ENCODE measurements at regions not wholly inside any gene's neighbourhood (a gene's known extent, or its start where the extent isn't known, plus 50 kb on each side); places are given as distances from the start of the nearest gene placed in this dataset.

- H3K4me1 ChIP-seq (ENCODE audit: control insufficient read depth, insufficient read depth, low read length) = no peaks in the 10 kb centered on the region
- no peaks in the 10 kb centered on the region for H3K9me3 ChIP-seq (ENCODE audit: control insufficient read depth in 2 of 2, low read length in 2 of 2)
- no peak overlapping the region for H3K9ac ChIP-seq (ENCODE audit: low read length in 2 of 2)
- no peak overlapping the region for H3K4me3 ChIP-seq (ENCODE audit: low read length in 2 of 2)
- H3K27me3 ChIP-seq (ENCODE audit: control insufficient read depth in 1 of 2, insufficient read depth in 2 of 2, low read length in 2 of 2) = no peaks in the 10 kb centered on the region
- H3K36me3 ChIP-seq (ENCODE audit: control insufficient read depth in 2 of 2, insufficient read depth in 2 of 2, low read length in 2 of 2) = no peaks in the 10 kb centered on the region
- no peak overlapping the region for H3K27ac ChIP-seq (ENCODE audit: low read length)
Observed at GRCh38 chr9:20178197-20178596, 389.4 kb upstream of the SLC24A2 start.

- Histone ChIP-seq H3K27me3 (ENCODE audit: control insufficient read depth in 1 of 2, insufficient read depth in 2 of 2, low read length in 2 of 2) (no peaks in the 10 kb centered on the region), H3K27ac (ENCODE audit: low read length) (no peak overlapping the region), H3K4me1 (ENCODE audit: control insufficient read depth, insufficient read depth, low read length) (no peaks in the 10 kb centered on the region), H3K4me3 (ENCODE audit: low read length in 2 of 2) (no peak overlapping the region), H3K9me3 (ENCODE audit: control insufficient read depth in 2 of 2, low read length in 2 of 2) (peaks cover 8 to 10% of the 10 kb centered on the region in 2 donors), H3K9ac (ENCODE audit: low read length in 2 of 2) (no peak overlapping the region), H3K36me3 (ENCODE audit: control insufficient read depth in 2 of 2, insufficient read depth in 2 of 2, low read length in 2 of 2) (no peaks in the 10 kb centered on the region)
Observed at GRCh38 chr9:20170122-20170521, 381.3 kb upstream of the SLC24A2 start.

GRCh38 chr9:20152151-20152725 lies 363.4 kb upstream of the SLC24A2 start:
- Histone ChIP-seq H3K9me3 (ENCODE audit: control insufficient read depth in 2 of 2, low read length in 2 of 2) (no peaks in the 10 kb centered on the region), H3K9ac (ENCODE audit: low read length in 2 of 2) (no peak overlapping the region), H3K4me3 (ENCODE audit: low read length in 2 of 2) (no peak overlapping the region), H3K4me1 (ENCODE audit: control insufficient read depth, insufficient read depth, low read length) (no peaks in the 10 kb centered on the region), H3K36me3 (ENCODE audit: control insufficient read depth in 2 of 2, insufficient read depth in 2 of 2, low read length in 2 of 2) (no peaks in the 10 kb centered on the region), H3K27me3 (ENCODE audit: control insufficient read depth in 1 of 2, insufficient read depth in 2 of 2, low read length in 2 of 2) (no peaks in the 10 kb centered on the region), H3K27ac (ENCODE audit: low read length) (no peak overlapping the region)

- Histone ChIP-seq H3K27ac (ENCODE audit: low read length) (no peak overlapping the region), H3K9ac (ENCODE audit: low read length in 2 of 2) (no peak overlapping the region), H3K27me3 (ENCODE audit: control insufficient read depth in 1 of 2, insufficient read depth in 2 of 2, low read length in 2 of 2) (no peaks in the 10 kb centered on the region), H3K4me3 (ENCODE audit: low read length in 2 of 2) (no peak overlapping the region), H3K36me3 (ENCODE audit: control insufficient read depth in 2 of 2, insufficient read depth in 2 of 2, low read length in 2 of 2) (no peaks in the 10 kb centered on the region), H3K4me1 (ENCODE audit: control insufficient read depth, insufficient read depth, low read length) (no peaks in the 10 kb centered on the region), H3K9me3 (ENCODE audit: control insufficient read depth in 2 of 2, low read length in 2 of 2) (no peaks in the 10 kb centered on the region)
Observed at GRCh38 chr9:20148416-20148815, 359.6 kb upstream of the SLC24A2 start.

- no peak overlapping the region for H3K9ac ChIP-seq (ENCODE audit: low read length in 2 of 2)
- H3K4me3 ChIP-seq (ENCODE audit: low read length in 2 of 2) = peak overlapping the region; percentile 16 to 27
- H3K4me1 ChIP-seq (ENCODE audit: control insufficient read depth, insufficient read depth, low read length) = no peaks in the 10 kb centered on the region
- no peaks in the 10 kb centered on the region for H3K27me3 ChIP-seq (ENCODE audit: control insufficient read depth in 1 of 2, insufficient read depth in 2 of 2, low read length in 2 of 2)
- no peak overlapping the region for H3K27ac ChIP-seq (ENCODE audit: low read length)
- H3K9me3 ChIP-seq (ENCODE audit: control insufficient read depth in 2 of 2, low read length in 2 of 2) = no peaks in the 10 kb centered on the region
- no peaks in the 10 kb centered on the region for H3K36me3 ChIP-seq (ENCODE audit: control insufficient read depth in 2 of 2, insufficient read depth in 2 of 2, low read length in 2 of 2)
Observed at GRCh38 chr9:20144197-20144596, 355.4 kb upstream of the SLC24A2 start.

GRCh38 chr9:20139763-20140290 lies 351.0 kb upstream of the SLC24A2 start:
- no peaks in the 10 kb centered on the region for H3K27me3 ChIP-seq (ENCODE audit: control insufficient read depth in 1 of 2, insufficient read depth in 2 of 2, low read length in 2 of 2)
- no peaks in the 10 kb centered on the region for H3K4me1 ChIP-seq (ENCODE audit: control insufficient read depth, insufficient read depth, low read length)
- H3K9me3 ChIP-seq (ENCODE audit: control insufficient read depth in 2 of 2, low read length in 2 of 2) = no peaks in the 10 kb centered on the region
- no peak overlapping the region for H3K4me3 ChIP-seq (ENCODE audit: low read length in 2 of 2)
- no peak overlapping the region for H3K9ac ChIP-seq (ENCODE audit: low read length in 2 of 2)
- H3K27ac ChIP-seq (ENCODE audit: low read length) = no peak overlapping the region
- no peaks in the 10 kb centered on the region for H3K36me3 ChIP-seq (ENCODE audit: control insufficient read depth in 2 of 2, insufficient read depth in 2 of 2, low read length in 2 of 2)

GRCh38 chr9:20138841-20139240 lies 350.0 kb upstream of the SLC24A2 start:
- no peaks in the 10 kb centered on the region for H3K9me3 ChIP-seq (ENCODE audit: control insufficient read depth in 2 of 2, low read length in 2 of 2)
- H3K4me3 ChIP-seq (ENCODE audit: low read length in 2 of 2) = no peak overlapping the region
- H3K4me1 ChIP-seq (ENCODE audit: control insufficient read depth, insufficient read depth, low read length) = no peaks in the 10 kb centered on the region
- H3K9ac ChIP-seq (ENCODE audit: low read length in 2 of 2) = no peak overlapping the region
- no peak overlapping the region for H3K27ac ChIP-seq (ENCODE audit: low read length)
- H3K27me3 ChIP-seq (ENCODE audit: control insufficient read depth in 1 of 2, insufficient read depth in 2 of 2, low read length in 2 of 2) = no peaks in the 10 kb centered on the region
- H3K36me3 ChIP-seq (ENCODE audit: control insufficient read depth in 2 of 2, insufficient read depth in 2 of 2, low read length in 2 of 2) = no peaks in the 10 kb centered on the region

- Histone ChIP-seq H3K9me3 (ENCODE audit: control insufficient read depth in 2 of 2, low read length in 2 of 2) (no peaks in the 10 kb centered on the region), H3K9ac (ENCODE audit: low read length in 2 of 2) (no peak overlapping the region), H3K4me1 (ENCODE audit: control insufficient read depth, insufficient read depth, low read length) (no peaks in the 10 kb centered on the region), H3K36me3 (ENCODE audit: control insufficient read depth in 2 of 2, insufficient read depth in 2 of 2, low read length in 2 of 2) (no peaks in the 10 kb centered on the region), H3K27ac (ENCODE audit: low read length) (no peak overlapping the region), H3K27me3 (ENCODE audit: control insufficient read depth in 1 of 2, insufficient read depth in 2 of 2, low read length in 2 of 2) (no peaks in the 10 kb centered on the region), H3K4me3 (ENCODE audit: low read length in 2 of 2) (no peak overlapping the region)
Observed at GRCh38 chr9:20138116-20138515, 349.3 kb upstream of the SLC24A2 start.

GRCh38 chr9:20137425-20137824 lies 348.6 kb upstream of the SLC24A2 start:
- Histone ChIP-seq H3K36me3 (ENCODE audit: control insufficient read depth in 2 of 2, insufficient read depth in 2 of 2, low read length in 2 of 2) (no peaks in the 10 kb centered on the region), H3K9ac (ENCODE audit: low read length in 2 of 2) (no peak overlapping the region), H3K4me1 (ENCODE audit: control insufficient read depth, insufficient read depth, low read length) (no peaks in the 10 kb centered on the region), H3K27me3 (ENCODE audit: control insufficient read depth in 1 of 2, insufficient read depth in 2 of 2, low read length in 2 of 2) (no peaks in the 10 kb centered on the region), H3K27ac (ENCODE audit: low read length) (no peak overlapping the region), H3K4me3 (ENCODE audit: low read length in 2 of 2) (no peak overlapping the region), H3K9me3 (ENCODE audit: control insufficient read depth in 2 of 2, low read length in 2 of 2) (no peaks in the 10 kb centered on the region)

GRCh38 chr9:20135119-20135697 lies 346.4 kb upstream of the SLC24A2 start:
- H3K9me3 ChIP-seq (ENCODE audit: control insufficient read depth in 2 of 2, low read length in 2 of 2) = no peaks in the 10 kb centered on the region
- H3K9ac ChIP-seq (ENCODE audit: low read length in 2 of 2) = no peak overlapping the region
- no peak overlapping the region for H3K4me3 ChIP-seq (ENCODE audit: low read length in 2 of 2)
- H3K27me3 ChIP-seq (ENCODE audit: control insufficient read depth in 1 of 2, insufficient read depth in 2 of 2, low read length in 2 of 2) = no peaks in the 10 kb centered on the region
- no peak overlapping the region for H3K27ac ChIP-seq (ENCODE audit: low read length)
- H3K36me3 ChIP-seq (ENCODE audit: control insufficient read depth in 2 of 2, insufficient read depth in 2 of 2, low read length in 2 of 2) = no peaks in the 10 kb centered on the region
- no peaks in the 10 kb centered on the region for H3K4me1 ChIP-seq (ENCODE audit: control insufficient read depth, insufficient read depth, low read length)

GRCh38 chr9:20125727-20126126 lies 336.9 kb upstream of the SLC24A2 start:
- H3K27me3 ChIP-seq (ENCODE audit: control insufficient read depth in 1 of 2, insufficient read depth in 2 of 2, low read length in 2 of 2) = no peaks in the 10 kb centered on the region
- H3K36me3 ChIP-seq (ENCODE audit: control insufficient read depth in 2 of 2, insufficient read depth in 2 of 2, low read length in 2 of 2) = no peaks in the 10 kb centered on the region
- no peaks in the 10 kb centered on the region for H3K4me1 ChIP-seq (ENCODE audit: control insufficient read depth, insufficient read depth, low read length)
- H3K9ac ChIP-seq (ENCODE audit: low read length in 2 of 2) = no peak overlapping the region
- H3K27ac ChIP-seq (ENCODE audit: low read length) = no peak overlapping the region
- H3K9me3 ChIP-seq (ENCODE audit: control insufficient read depth in 2 of 2, low read length in 2 of 2) = no peaks in the 10 kb centered on the region
- H3K4me3 ChIP-seq (ENCODE audit: low read length in 2 of 2) = no peak overlapping the region

Measured in stomach smooth muscle (tissue), 2 donors.